Upper lobe of right lung (tissue), 1 donor: ENCODE measurements at regions not wholly inside any gene's neighbourhood (a gene's known extent, or its start where the extent isn't known, plus 50 kb on each side); places are given as distances from the start of the nearest gene placed in this dataset.

Experiments
- ATAC-seq: fragments of 200-7000 bp; cut with Tn5 transposase; one replicate; pipeline ENCODE4 v1.9.1; 2020; ENCODE audit warnings: mild to moderate bottlenecking, moderate library complexity
- DNase-seq: peaks from one replicate; pipeline ENCODE4 v3.0.0-alpha.2; 2020
- H3K27ac ChIP-seq: fragments of 200-600 bp; one replicate; pipeline ENCODE4 v1.8.0; 2022
- H3K27me3 ChIP-seq: fragments of 200-600 bp; one replicate; pipeline ENCODE4 v1.8.0; 2022; ENCODE audit warnings: mild to moderate bottlenecking
- H3K36me3 ChIP-seq: fragments of 200-600 bp; one replicate; pipeline ENCODE4 v1.8.0; 2022
- H3K4me1 ChIP-seq: fragments of 200-600 bp; one replicate; pipeline ENCODE4 v1.8.0; 2022
- H3K4me3 ChIP-seq: fragments of 200-600 bp; one replicate; pipeline ENCODE4 v1.8.0; 2022; ENCODE audit warnings: mild to moderate bottlenecking
- H3K9me3 ChIP-seq: fragments of 200-600 bp; one replicate; pipeline ENCODE4 v1.8.0; 2022
- intact Hi-C: fragments of 100-400 bp; cut with DNase I; formaldehyde crosslinking; loops from one replicate; pipeline ENCODE4 v1.11.0; 2022
- TF ChIP-seq, protein P1 (sequence below): fragments of 200-600 bp; IDR thresholded peaks from one replicate; pipeline ENCODE4 v1.8.0; 2022; ENCODE audit warnings: antibody characterized with exemption
- donor health status: DM: no; HTN: yes; CAD: no; lungs with severe emphysema.

DNA sequence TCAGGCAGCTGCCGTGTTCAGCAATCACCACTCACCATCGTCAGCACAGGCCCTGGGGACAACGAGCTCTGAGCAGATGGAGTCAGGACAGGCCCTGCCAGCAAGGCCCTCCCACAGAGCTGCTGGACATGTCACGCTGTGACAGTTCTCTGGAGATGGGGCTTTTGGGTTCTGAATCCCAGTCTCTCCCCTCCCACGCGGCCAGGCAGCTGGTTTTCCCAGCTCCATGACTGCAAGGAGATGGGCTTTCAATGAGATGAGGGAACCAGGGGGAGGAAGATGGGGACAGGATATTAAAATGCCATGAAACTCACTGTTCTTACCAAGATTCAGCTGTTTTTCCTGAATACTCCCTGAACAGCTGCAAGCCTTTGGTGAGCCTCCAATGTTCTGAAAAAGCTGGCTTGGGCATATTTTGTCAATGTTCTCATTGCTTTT, 305.9 kb downstream of the BRD1 start:
- H3K4me1 ChIP-seq: peaks cover 2% of the 10 kb centered on the region
- TF ChIP-seq, protein P1, sequence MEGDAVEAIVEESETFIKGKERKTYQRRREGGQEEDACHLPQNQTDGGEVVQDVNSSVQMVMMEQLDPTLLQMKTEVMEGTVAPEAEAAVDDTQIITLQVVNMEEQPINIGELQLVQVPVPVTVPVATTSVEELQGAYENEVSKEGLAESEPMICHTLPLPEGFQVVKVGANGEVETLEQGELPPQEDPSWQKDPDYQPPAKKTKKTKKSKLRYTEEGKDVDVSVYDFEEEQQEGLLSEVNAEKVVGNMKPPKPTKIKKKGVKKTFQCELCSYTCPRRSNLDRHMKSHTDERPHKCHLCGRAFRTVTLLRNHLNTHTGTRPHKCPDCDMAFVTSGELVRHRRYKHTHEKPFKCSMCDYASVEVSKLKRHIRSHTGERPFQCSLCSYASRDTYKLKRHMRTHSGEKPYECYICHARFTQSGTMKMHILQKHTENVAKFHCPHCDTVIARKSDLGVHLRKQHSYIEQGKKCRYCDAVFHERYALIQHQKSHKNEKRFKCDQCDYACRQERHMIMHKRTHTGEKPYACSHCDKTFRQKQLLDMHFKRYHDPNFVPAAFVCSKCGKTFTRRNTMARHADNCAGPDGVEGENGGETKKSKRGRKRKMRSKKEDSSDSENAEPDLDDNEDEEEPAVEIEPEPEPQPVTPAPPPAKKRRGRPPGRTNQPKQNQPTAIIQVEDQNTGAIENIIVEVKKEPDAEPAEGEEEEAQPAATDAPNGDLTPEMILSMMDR: no peak
- ATAC-seq (no peak), DNase-seq (no peak)
- H3K27me3 ChIP-seq: no peaks in the 10 kb centered on the region
- intact Hi-C loops: no loop called here
- H3K4me3 ChIP-seq: no peak overlapping the region
- H3K9me3 ChIP-seq: no peaks in the 10 kb centered on the region
- H3K27ac ChIP-seq: no peak overlapping the region
- no peaks in the 10 kb centered on the region for H3K36me3 ChIP-seq

DNA sequence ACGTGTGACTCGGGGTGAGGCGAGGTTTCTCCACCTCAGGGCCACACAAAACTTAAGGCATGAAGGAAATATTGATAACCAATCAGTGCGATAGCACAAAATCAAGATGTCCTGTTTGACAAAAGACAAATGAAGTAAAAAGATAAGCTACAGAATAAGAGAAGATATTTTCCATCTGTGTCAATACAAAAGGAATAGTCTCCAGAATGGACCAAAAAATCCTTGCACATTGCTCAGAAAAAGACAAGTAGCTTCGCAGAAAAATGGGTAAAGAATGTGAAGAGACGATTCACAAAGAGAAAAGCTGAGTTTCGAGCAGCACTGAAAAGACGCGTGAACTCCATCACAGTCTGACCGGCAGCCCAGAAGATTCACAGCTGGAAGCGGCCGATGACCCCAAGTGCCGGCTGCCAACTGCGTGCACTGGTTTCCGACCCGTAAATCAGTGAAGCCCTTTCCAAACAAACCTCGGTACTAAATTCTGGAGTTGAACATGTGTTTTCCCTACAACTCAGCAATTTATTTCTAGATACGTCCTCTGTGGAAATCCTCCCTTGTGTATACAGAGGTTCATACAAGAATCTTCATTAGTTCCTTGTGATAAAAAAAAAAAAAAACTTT, 308.4 kb downstream of the BRD1 start:
- DNase-seq (no peak), ATAC-seq (no peak)
- intact Hi-C loops: no loop called here
- no peaks in the 10 kb centered on the region for H3K36me3 ChIP-seq
- peaks cover 2% of the 10 kb centered on the region for H3K4me1 ChIP-seq
- no peak overlapping the region for H3K4me3 ChIP-seq
- H3K27ac ChIP-seq: no peak overlapping the region
- H3K27me3 ChIP-seq: no peaks in the 10 kb centered on the region
- H3K9me3 ChIP-seq: no peaks in the 10 kb centered on the region
- TF ChIP-seq, protein P1: no peak

DNA sequence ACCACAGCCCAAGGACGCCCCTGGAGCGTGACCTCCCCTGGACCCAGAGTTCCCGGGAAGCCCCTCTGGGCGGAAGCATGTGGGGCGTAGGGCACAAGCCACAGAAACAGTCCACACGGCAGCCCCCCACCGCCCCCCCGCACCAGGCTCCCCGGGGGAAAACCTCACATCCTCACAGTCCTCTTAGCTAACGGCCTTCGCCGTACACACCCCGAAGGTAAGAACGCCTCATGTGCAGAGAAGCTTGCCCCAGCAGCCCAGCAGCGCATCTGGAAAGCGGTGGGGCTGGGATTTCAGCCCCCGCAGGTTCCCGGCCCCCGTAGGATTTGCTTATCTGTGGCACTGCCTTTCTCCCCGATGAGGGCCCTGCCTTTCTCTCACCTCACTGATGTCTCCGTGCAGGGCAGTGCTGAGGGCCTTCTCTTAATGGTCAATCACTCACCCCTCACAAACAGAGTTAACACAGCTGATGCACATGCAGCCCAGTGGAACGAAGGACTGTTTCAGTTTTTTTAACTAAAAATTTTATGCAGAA, 309.2 kb downstream of the BRD1 start:
- ATAC-seq: no peak
- DNase-seq: no peak
- Histone ChIP-seq H3K36me3 (no peaks in the 10 kb centered on the region), H3K27ac (no peak overlapping the region), H3K9me3 (no peaks in the 10 kb centered on the region), H3K4me3 (no peak overlapping the region), H3K27me3 (no peaks in the 10 kb centered on the region), H3K4me1 (no peaks in the 10 kb centered on the region)
- intact Hi-C loops: no loop called here
- TF ChIP-seq, protein P1: no peak

DNA sequence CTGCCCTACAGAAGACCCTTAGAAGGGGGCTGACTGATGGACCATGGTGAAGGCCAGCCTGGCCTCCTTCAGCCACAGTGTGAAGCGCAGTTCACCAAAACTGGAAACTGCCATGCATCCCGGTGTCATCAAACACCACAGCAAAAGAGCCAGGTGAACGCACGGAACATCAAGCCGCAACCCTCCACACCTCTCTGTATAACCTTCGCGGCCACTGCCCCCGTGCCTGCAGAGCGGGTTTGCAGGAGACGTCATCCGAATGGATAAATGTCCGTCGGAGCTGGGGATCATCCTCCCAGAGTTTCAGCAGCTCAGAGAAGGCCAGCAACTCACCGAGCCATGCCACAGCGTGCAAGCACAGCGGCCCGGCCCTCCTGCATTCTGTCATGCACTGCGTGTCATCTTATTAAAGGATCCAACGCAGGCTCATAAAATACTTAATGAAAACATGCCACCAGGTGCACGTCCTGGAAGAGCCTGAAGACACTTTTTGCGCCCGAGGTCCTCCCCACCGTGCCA, 309.9 kb downstream of the BRD1 start:
- intact Hi-C loops: no loop called here
- Histone ChIP-seq H3K9me3 (no peaks in the 10 kb centered on the region), H3K4me3 (no peak overlapping the region), H3K27ac (no peak overlapping the region), H3K4me1 (no peaks in the 10 kb centered on the region), H3K27me3 (no peaks in the 10 kb centered on the region), H3K36me3 (no peaks in the 10 kb centered on the region)
- no peak for DNase-seq
- TF ChIP-seq, protein P1: no peak
- no peak for ATAC-seq

DNA sequence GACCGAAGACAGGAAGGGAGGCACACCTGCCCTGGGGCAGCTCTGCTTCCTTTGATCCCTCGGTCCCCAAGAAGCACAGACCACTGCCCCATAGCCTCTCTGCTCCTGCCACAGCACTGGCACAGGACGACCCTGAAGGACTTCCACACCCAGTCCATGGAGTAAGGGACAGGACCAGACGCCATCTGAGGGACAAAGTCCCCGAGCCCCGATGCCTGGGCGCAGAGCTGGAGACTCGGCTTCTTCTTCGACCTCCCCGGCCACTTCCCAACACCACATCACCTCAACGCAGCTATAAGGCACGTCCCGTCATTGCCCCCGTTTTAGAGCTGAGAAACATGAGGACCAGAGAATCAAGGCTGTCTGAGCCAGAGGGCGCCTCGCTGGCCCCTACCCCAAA, 310.5 kb downstream of the BRD1 start:
- no peak for DNase-seq
- Histone ChIP-seq H3K9me3 (no peaks in the 10 kb centered on the region), H3K4me3 (no peak overlapping the region), H3K4me1 (no peaks in the 10 kb centered on the region), H3K27ac (no peak overlapping the region), H3K27me3 (no peaks in the 10 kb centered on the region), H3K36me3 (no peaks in the 10 kb centered on the region)
- intact Hi-C loops: no loop called here
- TF ChIP-seq, protein P1: no peak
- ATAC-seq: peak; percentile 13
